Stomach smooth muscle (tissue), 2 donors: ENCODE measurements at regions not wholly inside any gene's neighbourhood (a gene's known extent, or its start where the extent isn't known, plus 50 kb on each side); places are given as distances from the start of the nearest gene placed in this dataset.

Experiments used
- H3K27ac ChIP-seq: one replicate; pipeline ENCODE4 v1.7.0; 2013; ENCODE audit warnings: mild to moderate bottlenecking, low read length, inconsistent platforms
- H3K27me3 ChIP-seq, 2 donors: one replicate each; pipeline ENCODE4 v1.7.0; 2013; ENCODE audit warnings: low read length in 2 of 2; ENCODE audit not compliant: insufficient read depth in 2 of 2, control insufficient read depth in 1 of 2
- H3K36me3 ChIP-seq, 2 donors: one replicate each; pipeline ENCODE4 v1.7.0; 2013; ENCODE audit warnings: low read length in 2 of 2; ENCODE audit not compliant: control insufficient read depth in 2 of 2, insufficient read depth in 2 of 2
- H3K4me1 ChIP-seq: one replicate; pipeline ENCODE4 v1.7.0; 2013; ENCODE audit warnings: low read length; ENCODE audit not compliant: control insufficient read depth, insufficient read depth
- H3K4me3 ChIP-seq, 2 donors: one replicate each; pipeline ENCODE4 v1.7.0; 2013; ENCODE audit warnings: low read length in 2 of 2
- H3K9ac ChIP-seq, 2 donors: one replicate each; pipeline ENCODE4 v1.7.0; 2013; ENCODE audit warnings: low read length in 2 of 2, mild to moderate bottlenecking in 1 of 2
- H3K9me3 ChIP-seq, 2 donors: one replicate each; pipeline ENCODE4 v1.7.0; 2013; ENCODE audit warnings: low read length in 2 of 2; ENCODE audit not compliant: control insufficient read depth in 2 of 2
- donor health status: healthy.
- donor health status: Pancreatic carcinoma.

- H3K4me1 ChIP-seq: no peaks in the 10 kb centered on the region
- no peak overlapping the region for H3K9ac ChIP-seq
- no peak overlapping the region for H3K4me3 ChIP-seq
- H3K36me3 ChIP-seq: no peaks in the 10 kb centered on the region
- H3K27me3 ChIP-seq: no peaks in the 10 kb centered on the region
- no peak overlapping the region for H3K27ac ChIP-seq
- no peaks in the 10 kb centered on the region for H3K9me3 ChIP-seq
These were observed 188.1 kb upstream of the PRKD1 start for GRCh38 chr14:30115756-30116155.

- Histone ChIP-seq H3K9ac (no peak overlapping the region), H3K4me3 (no peak overlapping the region), H3K27ac (no peak overlapping the region), H3K4me1 (no peaks in the 10 kb centered on the region), H3K36me3 (no peaks in the 10 kb centered on the region), H3K9me3 (no peaks in the 10 kb centered on the region), H3K27me3 (no peaks in the 10 kb centered on the region)
These were observed 191.5 kb upstream of the PRKD1 start for GRCh38 chr14:30118992-30119640.

- Histone ChIP-seq H3K4me3 (no peak overlapping the region), H3K36me3 (no peaks in the 10 kb centered on the region), H3K27ac (no peak overlapping the region), H3K27me3 (no peaks in the 10 kb centered on the region), H3K9ac (no peak overlapping the region), H3K9me3 (no peaks in the 10 kb centered on the region), H3K4me1 (no peaks in the 10 kb centered on the region)
These were observed 197.8 kb upstream of the PRKD1 start for GRCh38 chr14:30125322-30125979.

GRCh38 chr14:30129807-30130206, 202.2 kb upstream of the PRKD1 start:
- H3K27ac ChIP-seq: no peak overlapping the region
- H3K9me3 ChIP-seq: no peaks in the 10 kb centered on the region
- no peak overlapping the region for H3K9ac ChIP-seq
- no peaks in the 10 kb centered on the region for H3K4me1 ChIP-seq
- no peaks in the 10 kb centered on the region for H3K27me3 ChIP-seq
- H3K36me3 ChIP-seq: no peaks in the 10 kb centered on the region
- no peak overlapping the region for H3K4me3 ChIP-seq

- Histone ChIP-seq H3K36me3 (no peaks in the 10 kb centered on the region), H3K27me3 (no peaks in the 10 kb centered on the region), H3K4me1 (no peaks in the 10 kb centered on the region), H3K9me3 (no peaks in the 10 kb centered on the region), H3K4me3 (no peak overlapping the region), H3K27ac (no peak overlapping the region), H3K9ac (no peak overlapping the region)
These were observed 204.0 kb upstream of the PRKD1 start for GRCh38 chr14:30131581-30132097.

- Histone ChIP-seq H3K9me3 (no peaks in the 10 kb centered on the region), H3K4me1 (no peaks in the 10 kb centered on the region), H3K27ac (no peak overlapping the region), H3K27me3 (no peaks in the 10 kb centered on the region), H3K4me3 (no peak overlapping the region), H3K9ac (no peak overlapping the region), H3K36me3 (no peaks in the 10 kb centered on the region)
These were observed 204.5 kb upstream of the PRKD1 start for GRCh38 chr14:30132196-30132595.

GRCh38 chr14:30134936-30135335, 207.3 kb upstream of the PRKD1 start:
- Histone ChIP-seq H3K27me3 (no peaks in the 10 kb centered on the region), H3K9ac (no peak overlapping the region), H3K27ac (no peak overlapping the region), H3K4me1 (no peaks in the 10 kb centered on the region), H3K4me3 (no peak overlapping the region), H3K36me3 (no peaks in the 10 kb centered on the region), H3K9me3 (no peaks in the 10 kb centered on the region)

GRCh38 chr14:30138567-30138966, 210.9 kb upstream of the PRKD1 start:
- Histone ChIP-seq H3K27ac (no peak overlapping the region), H3K4me3 (no peak overlapping the region), H3K4me1 (no peaks in the 10 kb centered on the region), H3K9me3 (no peaks in the 10 kb centered on the region), H3K27me3 (no peaks in the 10 kb centered on the region), H3K36me3 (no peaks in the 10 kb centered on the region), H3K9ac (no peak overlapping the region)

- no peaks in the 10 kb centered on the region for H3K27me3 ChIP-seq
- no peak overlapping the region for H3K27ac ChIP-seq
- peaks cover 5 to 10% of the 10 kb centered on the region in 2 donors for H3K9me3 ChIP-seq
- H3K4me3 ChIP-seq: no peak overlapping the region
- H3K36me3 ChIP-seq: no peaks in the 10 kb centered on the region
- no peak overlapping the region for H3K9ac ChIP-seq
- no peaks in the 10 kb centered on the region for H3K4me1 ChIP-seq
These were observed 214.6 kb upstream of the PRKD1 start for GRCh38 chr14:30142216-30142615.

- Histone ChIP-seq H3K9me3 (peaks cover 5 to 10% of the 10 kb centered on the region in 2 donors), H3K4me3 (no peak overlapping the region), H3K9ac (no peak overlapping the region), H3K27ac (no peak overlapping the region), H3K4me1 (no peaks in the 10 kb centered on the region), H3K36me3 (no peaks in the 10 kb centered on the region), H3K27me3 (no peaks in the 10 kb centered on the region)
These were observed 216.0 kb upstream of the PRKD1 start for GRCh38 chr14:30143627-30144026.

GRCh38 chr14:30153717-30154116, 226.1 kb upstream of the PRKD1 start:
- Histone ChIP-seq H3K9me3 (no peaks in the 10 kb centered on the region), H3K27me3 (no peaks in the 10 kb centered on the region), H3K27ac (no peak overlapping the region), H3K9ac (no peak overlapping the region), H3K36me3 (no peaks in the 10 kb centered on the region), H3K4me1 (no peaks in the 10 kb centered on the region), H3K4me3 (no peak overlapping the region)
